Large intestine (tissue), 3 donors: ENCODE measurements at regions not wholly inside any gene's neighbourhood (a gene's known extent, or its start where the extent isn't known, plus 50 kb on each side); places are given as distances from the start of the nearest gene placed in this dataset.

Source experiments
- DNase-seq, 2 donors: peaks; one replicate each; pipeline versions ENCODE4 v3.0.0 to v3.0.0-alpha.2; 2013
- H3K27ac ChIP-seq: one replicate; pipeline ENCODE4 v1.5.1; 2013; ENCODE audit warnings: low read length
- H3K27me3 ChIP-seq: 2 replicates; pipeline ENCODE4 v1.6.1; 2013; ENCODE audit warnings: low read length; ENCODE audit not compliant: control insufficient read depth, insufficient read depth
- H3K36me3 ChIP-seq: 2 replicates; pipeline ENCODE4 v1.6.1; 2013; ENCODE audit warnings: low read length; ENCODE audit not compliant: control insufficient read depth, insufficient read depth
- H3K4me1 ChIP-seq: one replicate; pipeline ENCODE4 v1.6.1; 2013; ENCODE audit warnings: low read length; ENCODE audit not compliant: control insufficient read depth, insufficient read depth
- H3K4me3 ChIP-seq: one replicate; pipeline ENCODE4 v1.5.1; 2013; ENCODE audit warnings: low read length
- H3K9me3 ChIP-seq: one replicate; pipeline ENCODE4 v1.6.1; 2013; ENCODE audit warnings: mild to moderate bottlenecking, low read depth, low read length, moderate library complexity; ENCODE audit not compliant: control insufficient read depth
- WGBS: methylation state at CpG from one replicate; pipeline ENCODE4 v1.1.5; 2013; ENCODE audit warnings: low lambda C conversion rate; ENCODE audit not compliant: insufficient coverage; 5-methylcytosine and 5-hydroxymethylcytosine counted together

DNA sequence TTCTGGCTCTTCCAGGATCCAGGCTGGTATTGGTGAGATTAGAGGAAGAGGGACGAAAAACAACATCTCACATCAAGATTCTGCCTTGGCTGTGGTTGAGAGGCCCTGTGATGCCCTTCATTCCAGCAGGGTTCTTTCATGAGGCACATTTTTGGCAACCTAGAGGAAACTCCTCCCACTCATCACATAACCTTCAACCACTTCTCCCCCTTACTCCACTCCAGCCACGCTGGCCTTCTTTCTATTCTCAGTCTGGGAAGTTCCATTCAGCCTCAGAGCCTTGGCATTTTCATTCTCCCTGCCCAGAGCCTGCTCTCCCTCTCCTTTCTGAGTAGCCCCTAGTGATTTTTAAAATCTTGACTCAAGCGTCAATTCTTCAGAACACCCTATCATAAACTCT lies 337.5 kb downstream of the ZSWIM6 start:
- no peaks in the 10 kb centered on the region for H3K36me3 ChIP-seq
- H3K4me1 ChIP-seq = peaks cover 34% of the 10 kb centered on the region

DNA sequence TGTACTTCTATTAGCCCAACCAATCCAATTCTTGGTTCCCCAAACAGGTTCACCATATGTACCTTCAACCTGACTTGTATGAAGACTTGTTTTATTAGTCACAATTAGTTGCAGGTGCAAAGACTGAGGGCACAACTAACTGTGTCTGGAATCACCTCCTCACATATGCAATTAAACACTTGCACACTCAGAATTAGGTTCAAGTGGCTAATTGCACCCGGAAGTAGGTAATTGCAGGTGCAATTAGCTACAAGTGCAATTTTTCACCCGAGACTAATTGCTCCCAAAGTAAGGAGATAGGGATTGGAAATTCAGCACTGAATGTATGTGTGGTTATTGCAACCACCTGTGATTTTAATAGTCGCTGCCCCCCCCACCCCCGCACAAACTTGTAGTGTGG lies 338.9 kb downstream of the ZSWIM6 start:
- H3K27ac ChIP-seq = no peak overlapping the region
- WGBS = 90% methylated on average over 2 of the region's 4 CpGs
- no peak for DNase-seq
- no peaks in the 10 kb centered on the region for H3K27me3 ChIP-seq
- peaks cover 37% of the 10 kb centered on the region for H3K4me1 ChIP-seq
- H3K9me3 ChIP-seq = no peaks in the 10 kb centered on the region
- H3K36me3 ChIP-seq = no peaks in the 10 kb centered on the region
- H3K4me3 ChIP-seq = no peak overlapping the region

More for the DNA sequence above, 337.5 kb downstream of the ZSWIM6 start:
- DNase-seq = no peak
- Histone ChIP-seq H3K27ac (no peak overlapping the region), H3K9me3 (no peaks in the 10 kb centered on the region), H3K4me3 (no peak overlapping the region), H3K27me3 (no peaks in the 10 kb centered on the region)
- WGBS = 86% methylated on average over 1 of the region's 3 CpGs

DNA sequence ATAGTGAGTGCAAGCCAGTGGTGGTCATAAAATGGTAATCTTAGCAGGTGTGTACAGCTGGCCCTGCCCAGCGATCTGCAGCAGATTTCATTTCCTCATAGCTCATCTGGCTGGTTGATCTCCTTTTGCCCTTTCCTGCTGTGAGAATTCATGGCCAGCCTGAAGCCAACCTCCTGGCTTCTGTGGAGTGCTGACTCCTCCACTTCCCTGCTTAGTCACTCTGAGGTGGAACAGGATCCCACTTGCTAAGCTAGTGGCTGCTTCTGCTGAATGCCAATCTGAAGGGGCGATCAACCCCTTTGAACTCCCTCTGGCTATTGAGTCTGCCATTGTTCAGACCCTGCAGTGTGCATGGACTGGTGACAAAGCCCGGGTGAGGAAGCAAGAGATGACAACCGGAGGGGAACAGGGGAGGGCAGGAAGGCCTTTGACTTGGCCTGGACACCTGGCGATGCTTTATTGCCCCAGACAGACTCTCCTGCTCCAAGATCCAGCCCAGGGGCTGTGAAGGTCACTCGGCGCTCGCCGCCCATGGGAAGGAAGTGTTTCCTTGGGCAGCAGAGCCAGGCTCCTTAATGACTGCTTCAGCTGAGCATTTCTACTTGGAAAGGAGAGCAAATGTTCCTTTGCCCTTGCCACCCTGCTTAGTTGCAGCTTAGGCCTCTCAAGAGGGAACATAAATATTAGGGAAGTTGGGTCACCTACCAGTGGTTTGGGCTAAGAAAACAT lies 341.1 kb downstream of the ZSWIM6 start:
- H3K27ac ChIP-seq = peak overlapping the region; percentile 47
- WGBS = no CpG with 5 or more reads among the region's 9 CpGs
- H3K9me3 ChIP-seq = no peaks in the 10 kb centered on the region
- no peaks in the 10 kb centered on the region for H3K36me3 ChIP-seq
- peak; percentile 75 to 90 for DNase-seq
- H3K27me3 ChIP-seq = no peaks in the 10 kb centered on the region
- no peak overlapping the region for H3K4me3 ChIP-seq
- peaks cover 25% of the 10 kb centered on the region for H3K4me1 ChIP-seq

DNA sequence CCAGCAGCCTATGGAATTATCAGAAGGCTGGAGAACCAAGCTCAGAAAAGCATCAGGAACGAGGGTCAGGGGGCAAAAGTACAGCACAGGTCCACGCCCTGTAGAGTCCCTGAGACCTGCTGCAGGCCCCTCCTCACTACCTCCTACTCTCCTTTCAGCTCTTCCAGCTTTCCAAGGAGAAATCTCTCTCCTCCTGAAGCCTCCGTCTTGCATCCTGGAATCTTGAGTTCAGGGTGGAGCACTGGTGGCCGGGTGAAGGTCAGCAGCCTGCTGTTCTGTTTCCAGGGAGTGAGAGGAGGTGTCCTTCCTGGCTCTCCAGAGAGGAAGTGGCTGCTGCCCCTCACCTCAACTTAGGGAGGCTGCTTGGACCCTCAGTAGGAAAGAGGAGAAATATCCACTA lies 342.3 kb downstream of the ZSWIM6 start:
- Histone ChIP-seq H3K27ac (no peak overlapping the region), H3K4me3 (no peak overlapping the region), H3K4me1 (peaks cover 23% of the 10 kb centered on the region), H3K27me3 (no peaks in the 10 kb centered on the region), H3K36me3 (no peaks in the 10 kb centered on the region), H3K9me3 (no peaks in the 10 kb centered on the region)
- WGBS = no CpG with 5 or more reads among the region's 4 CpGs
- DNase-seq = peak in 1 of 2 donors; percentile 66

DNA sequence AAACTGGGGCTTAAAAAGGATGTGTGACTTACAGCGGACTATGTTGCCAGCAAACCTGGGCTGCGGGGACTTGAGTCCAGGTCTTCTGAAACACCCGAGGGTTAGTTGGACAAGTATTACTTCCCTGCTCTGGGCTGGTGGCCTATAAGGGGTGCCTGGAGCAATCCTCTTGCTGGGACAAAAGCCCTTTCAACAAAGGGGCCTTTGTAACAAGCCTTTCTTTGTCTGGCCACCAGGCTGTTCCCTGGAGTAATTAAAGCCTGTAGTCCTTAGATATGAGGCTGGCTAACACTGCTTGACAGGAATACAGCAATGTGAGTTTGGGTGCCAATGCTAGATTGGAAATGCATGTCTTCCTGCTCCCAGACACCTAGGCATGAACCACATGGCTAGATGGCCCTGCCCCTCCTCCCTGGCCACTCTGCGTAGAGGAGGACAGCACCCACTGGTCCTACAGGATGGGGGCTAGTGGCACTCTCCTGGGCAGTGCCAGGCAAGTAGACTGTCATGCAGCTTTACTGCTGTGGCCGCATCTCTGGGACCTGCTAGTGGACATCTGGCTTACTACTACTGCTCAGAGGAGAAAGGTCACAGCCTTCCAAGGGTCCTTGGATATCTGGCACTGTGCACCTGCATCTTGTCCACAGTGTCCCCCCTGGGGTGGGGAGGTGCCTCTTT lies 343.1 kb downstream of the ZSWIM6 start:
- peak in 1 of 2 donors; percentile 74 for DNase-seq
- Histone ChIP-seq H3K36me3 (no peaks in the 10 kb centered on the region), H3K27ac (no peak overlapping the region)

DNA sequence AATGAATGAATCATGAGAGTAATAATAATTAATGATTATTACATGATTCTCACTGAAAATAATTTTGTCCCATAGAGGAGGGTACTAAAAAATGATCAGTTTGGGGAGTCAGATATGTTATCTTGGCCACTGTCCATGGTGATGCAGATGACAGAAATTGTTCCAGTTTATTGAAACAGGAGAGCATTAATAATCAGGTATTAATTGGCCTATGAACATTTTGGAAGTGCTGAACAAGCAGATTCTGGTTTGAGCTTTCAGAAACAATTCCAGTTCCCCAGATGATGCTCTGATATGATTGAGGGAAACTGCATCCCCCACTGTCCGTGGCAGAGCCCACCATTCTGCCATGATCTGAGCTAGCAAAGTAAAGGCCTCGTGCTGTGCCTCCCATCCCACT lies 345.2 kb downstream of the ZSWIM6 start:
- no CpG with 5 or more reads among the region's 2 CpGs for WGBS
- Histone ChIP-seq H3K4me3 (no peak overlapping the region), H3K27ac (no peak overlapping the region), H3K27me3 (no peaks in the 10 kb centered on the region), H3K4me1 (peaks cover 22% of the 10 kb centered on the region), H3K9me3 (no peaks in the 10 kb centered on the region), H3K36me3 (no peaks in the 10 kb centered on the region)
- no peak for DNase-seq

More for the DNA sequence above, 343.1 kb downstream of the ZSWIM6 start:
- Histone ChIP-seq H3K4me1 (peaks cover 23% of the 10 kb centered on the region), H3K27me3 (no peaks in the 10 kb centered on the region), H3K9me3 (no peaks in the 10 kb centered on the region), H3K4me3 (no peak overlapping the region)
- WGBS = no CpG with 5 or more reads among the region's 5 CpGs

DNA sequence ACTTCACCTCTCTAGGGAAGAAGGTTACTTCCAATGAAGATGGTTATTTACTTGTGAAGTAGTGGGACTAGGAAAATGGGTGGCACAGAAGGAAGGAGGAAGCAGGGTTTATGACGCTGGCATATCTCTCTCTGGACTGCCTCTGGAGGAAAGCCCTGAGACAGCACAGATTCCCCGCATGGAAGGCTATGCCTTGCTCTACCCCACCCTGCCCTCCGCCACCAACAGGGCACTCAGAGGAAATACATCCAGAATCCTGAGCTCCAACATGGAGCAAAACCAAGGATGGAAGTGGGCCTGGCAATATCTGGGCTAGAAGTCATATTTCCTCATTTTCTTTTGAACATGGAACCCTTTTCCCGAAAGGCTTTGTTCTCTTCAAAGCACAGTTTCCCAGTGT lies 346.9 kb downstream of the ZSWIM6 start:
- Histone ChIP-seq H3K36me3 (no peaks in the 10 kb centered on the region), H3K27me3 (no peaks in the 10 kb centered on the region), H3K27ac (no peak overlapping the region), H3K4me3 (no peak overlapping the region), H3K9me3 (peaks cover 2% of the 10 kb centered on the region), H3K4me1 (peaks cover 6% of the 10 kb centered on the region)
- no peak for DNase-seq
- no CpG with 5 or more reads among the region's 4 CpGs for WGBS

DNA sequence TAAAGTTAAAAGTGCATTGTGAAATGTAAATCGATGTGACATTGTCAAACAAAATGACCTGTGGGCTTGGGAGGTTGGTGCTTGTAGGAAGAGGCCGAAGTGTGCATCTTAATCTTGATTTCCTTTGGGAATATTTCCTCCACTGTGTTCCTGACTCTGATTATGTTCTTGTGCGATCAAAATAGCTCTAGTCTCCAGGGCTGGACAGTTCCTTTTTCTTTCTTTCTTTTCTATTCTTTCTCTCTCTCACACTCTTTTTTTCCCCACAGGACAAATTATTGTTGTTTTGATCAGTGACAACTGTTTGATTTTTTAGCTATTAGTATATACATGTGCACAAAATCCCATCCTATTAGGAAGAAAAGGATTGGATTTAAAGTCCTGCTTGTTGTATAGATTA lies 347.5 kb downstream of the ZSWIM6 start:
- H3K4me3 ChIP-seq = no peak overlapping the region
- 100% methylated on average over 2 of the region's 3 CpGs for whole genome bisulfite sequencing

DNA sequence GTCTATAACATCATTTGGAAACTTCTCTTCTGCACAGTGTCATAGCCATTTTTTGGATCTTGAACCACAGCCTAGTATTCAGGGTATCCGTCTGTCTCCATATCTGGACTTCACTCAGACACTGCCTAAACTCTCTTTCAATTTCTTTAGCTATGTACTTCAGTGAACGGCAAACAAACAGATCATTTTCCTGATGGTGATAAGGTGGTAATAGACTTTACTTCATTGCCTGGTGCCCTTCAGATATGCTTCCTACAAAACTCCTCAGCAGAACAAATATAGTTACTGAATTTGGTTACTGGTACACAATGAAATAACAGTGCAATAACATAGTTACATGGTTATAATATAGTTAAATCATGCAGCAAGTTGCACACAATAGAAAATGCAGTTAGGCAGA lies 348.2 kb downstream of the ZSWIM6 start:
- Histone ChIP-seq H3K27me3 (no peaks in the 10 kb centered on the region), H3K27ac (no peak overlapping the region), H3K4me1 (no peaks in the 10 kb centered on the region), H3K4me3 (no peak overlapping the region), H3K36me3 (no peaks in the 10 kb centered on the region), H3K9me3 (peaks cover 2% of the 10 kb centered on the region)
- DNase-seq = no peak
- WGBS = no CpG with 5 or more reads among the region's 2 CpGs

More for the DNA sequence above, 347.5 kb downstream of the ZSWIM6 start:
- DNase-seq = no peak
- Histone ChIP-seq H3K27me3 (no peaks in the 10 kb centered on the region), H3K4me1 (peaks cover 2% of the 10 kb centered on the region), H3K36me3 (no peaks in the 10 kb centered on the region), H3K9me3 (peaks cover 2% of the 10 kb centered on the region), H3K27ac (no peak overlapping the region)

DNA sequence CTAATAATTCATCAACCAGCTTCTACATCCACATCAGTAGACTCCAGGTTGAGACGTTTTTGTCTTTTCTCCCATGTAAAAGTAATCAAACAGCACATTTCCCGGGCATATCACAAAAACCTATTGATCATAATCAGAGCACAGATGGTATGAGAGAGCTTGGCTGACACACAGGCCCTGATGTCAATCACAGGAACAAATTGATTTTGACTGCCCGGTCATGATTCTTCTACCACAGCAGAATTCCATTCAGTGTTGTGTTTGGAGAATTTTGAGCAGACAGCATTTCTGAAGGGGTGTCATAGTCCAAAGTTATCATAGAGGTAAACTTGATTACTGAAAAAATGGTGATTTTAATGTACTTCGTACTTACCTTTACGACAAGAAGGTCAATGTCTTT lies 351.1 kb downstream of the ZSWIM6 start:
- H3K27me3 ChIP-seq = no peaks in the 10 kb centered on the region
- DNase-seq = no peak
- no peak overlapping the region for H3K27ac ChIP-seq
- peaks cover 2% of the 10 kb centered on the region for H3K9me3 ChIP-seq
- 22% methylated on average over 3 of the region's 5 CpGs for WGBS
- H3K36me3 ChIP-seq = no peaks in the 10 kb centered on the region
- no peak overlapping the region for H3K4me3 ChIP-seq
- H3K4me1 ChIP-seq = peaks cover 3% of the 10 kb centered on the region
